Uterus (tissue), 2 donors: ENCODE measurements at regions not wholly inside any gene's neighbourhood (a gene's known extent, or its start where the extent isn't known, plus 50 kb on each side); places are given as distances from the start of the nearest gene placed in this dataset.

Source experiments
- CTCF ChIP-seq, 4 experiments: fragments of 200-600 bp in 2 of 4; fragments of 450-650 bp in 2 of 4; sonication (generic) in 2 of 4; IDR thresholded peaks; one replicate each; pipeline ENCODE4 v1.5.1; 2016 to 2019; ENCODE audit warnings: antibody characterized with exemption in 4 of 4, mild to moderate bottlenecking in 2 of 4, moderate library complexity in 1 of 4
- POLR2A ChIP-seq, 2 donors: fragments of 450-650 bp; IDR thresholded peaks; one replicate each; pipeline ENCODE4 v1.6.1; 2016; ENCODE audit warnings: antibody characterized with exemption in 2 of 2, mild to moderate bottlenecking in 1 of 2, moderate library complexity in 1 of 2

- TF ChIP-seq CTCF (IDR thresholded peaks at IDR 0.05) = no peak
- no peak for TF ChIP-seq POLR2A (IDR thresholded peaks at IDR 0.05)
Observed at GRCh38 chrX:96449191-96449590, 235.5 kb upstream of the DIAPH2 start.
